ENCODE measurements at regions not wholly inside any gene's neighbourhood (a gene's known extent, or its start where the extent isn't known, plus 50 kb on each side); places are given as distances from the start of the nearest gene placed in this dataset.

GRCh38 chr5:124649491-124650146 is 96.8 kb downstream of the ZNF608 start:
- Histone ChIP-seq H3K4me1 (ENCODE audit: control insufficient read depth, extremely low read depth, insufficient read depth, low read length) (peaks cover 22% of the 10 kb centered on the region), H3K9ac (ENCODE audit: control insufficient read depth, extremely low read depth, insufficient read depth, low read length) (no peak overlapping the region), H3K79me2 (ENCODE audit: control insufficient read depth, insufficient read depth, low read length) (no peaks in the 10 kb centered on the region), H3K9me3 (ENCODE audit: control insufficient read depth, low read depth, low read length) (no peaks in the 10 kb centered on the region), H3K4me3 (ENCODE audit: control insufficient read depth in 2 of 3, extremely low read depth in 1 of 3, insufficient read depth in 2 of 3, low read depth in 1 of 3, low read length in 3 of 3) (no peak overlapping the region), H2AFZ (ENCODE audit: control insufficient read depth, low read length) (no peak overlapping the region), H3K27ac (ENCODE audit: control insufficient read depth, insufficient read depth, low read length) (no peak overlapping the region), H3K27me3 (ENCODE audit: control insufficient read depth, extremely low read depth, insufficient read depth, low read length) (no peaks in the 10 kb centered on the region), H3K4me2 (ENCODE audit: control insufficient read depth, extremely low read depth, insufficient read depth, low read depth, low read length) (no peak overlapping the region), H4K20me1 (ENCODE audit: control insufficient read depth, extremely low read depth, insufficient read depth, low read length) (no peaks in the 10 kb centered on the region), H3K36me3 (ENCODE audit: control insufficient read depth in 2 of 2, extremely low read depth in 1 of 2, insufficient read depth in 2 of 2, low read length in 2 of 2) (no peaks in the 10 kb centered on the region), H3K9me1 (ENCODE audit: control insufficient read depth, extremely low read depth, insufficient read depth, low read length) (no peaks in the 10 kb centered on the region)
- DNase-seq (ENCODE audit: low read depth, low spot score) (no peak), FAIRE-seq (no peak)
- TF ChIP-seq EZH2 (IDR thresholded peaks at IDR 0.05; ENCODE audit: low read length) (no peak), CTCF (optimal IDR thresholded peaks at IDR 0.05 in 1 of 3, IDR thresholded peaks at IDR 0.05 in 1 of 3, conservative IDR thresholded peaks at IDR 0.05 in 1 of 3; ENCODE audit: extremely low read depth in 1 of 3, insufficient read depth in 2 of 3, low read length in 3 of 3) (no peak)
- dilution Hi-C loops (cut with MboI; ENCODE audit: extremely low pct_ligation_motif_present, low sequenced_read_pairs), result no loop called here

- H3K4me1 ChIP-seq (ENCODE audit: control insufficient read depth, extremely low read depth, insufficient read depth, low read length), result peaks cover 22% of the 10 kb centered on the region
- H3K9me3 ChIP-seq (ENCODE audit: control insufficient read depth, low read depth, low read length), result no peaks in the 10 kb centered on the region
- H4K20me1 ChIP-seq (ENCODE audit: control insufficient read depth, extremely low read depth, insufficient read depth, low read length), result no peaks in the 10 kb centered on the region
- no peaks in the 10 kb centered on the region for H3K27me3 ChIP-seq (ENCODE audit: control insufficient read depth, extremely low read depth, insufficient read depth, low read length)
- H2AFZ ChIP-seq (ENCODE audit: control insufficient read depth, low read length), result no peak overlapping the region
- dilution Hi-C loops (cut with MboI; ENCODE audit: extremely low pct_ligation_motif_present, low sequenced_read_pairs), result no loop called here
- no peak overlapping the region for H3K4me2 ChIP-seq (ENCODE audit: control insufficient read depth, extremely low read depth, insufficient read depth, low read depth, low read length)
- no peaks in the 10 kb centered on the region for H3K36me3 ChIP-seq (ENCODE audit: control insufficient read depth in 2 of 2, extremely low read depth in 1 of 2, insufficient read depth in 2 of 2, low read length in 2 of 2)
- no peak for DNase-seq (ENCODE audit: low read depth, low spot score)
- H3K9me1 ChIP-seq (ENCODE audit: control insufficient read depth, extremely low read depth, insufficient read depth, low read length), result no peaks in the 10 kb centered on the region
- H3K4me3 ChIP-seq (ENCODE audit: control insufficient read depth in 2 of 3, extremely low read depth in 1 of 3, insufficient read depth in 2 of 3, low read depth in 1 of 3, low read length in 3 of 3), result no peak overlapping the region
- no peak overlapping the region for H3K9ac ChIP-seq (ENCODE audit: control insufficient read depth, extremely low read depth, insufficient read depth, low read length)
- H3K79me2 ChIP-seq (ENCODE audit: control insufficient read depth, insufficient read depth, low read length), result no peaks in the 10 kb centered on the region
- no peak for FAIRE-seq
- TF ChIP-seq EZH2 (IDR thresholded peaks at IDR 0.05; ENCODE audit: low read length), result no peak
- TF ChIP-seq CTCF (optimal IDR thresholded peaks at IDR 0.05 in 1 of 3, IDR thresholded peaks at IDR 0.05 in 1 of 3, conservative IDR thresholded peaks at IDR 0.05 in 1 of 3; ENCODE audit: extremely low read depth in 1 of 3, insufficient read depth in 2 of 3, low read length in 3 of 3), result no peak
- no peak overlapping the region for H3K27ac ChIP-seq (ENCODE audit: control insufficient read depth, insufficient read depth, low read length)
These were observed 97.5 kb downstream of the ZNF608 start for GRCh38 chr5:124648902-124649467.

All from keratinocyte (primary cell).